Calu3 (cell line): ENCODE measurements at regions not wholly inside any gene's neighbourhood (a gene's known extent, or its start where the extent isn't known, plus 50 kb on each side); places are given as distances from the start of the nearest gene placed in this dataset.

ENCODE experiments used
- BruUV-seq: library from RNA; stranded (reverse); fragments of 400-500 nt; replicated peaks from 2 replicates; lab custom pipeline; 2021; lab: Mats Ljungman, UMichigan
- CTCF ChIA-PET: fragments of 300-600 bp; sonication (Branson Sonifier 250); formaldehyde crosslinking; loops from one replicate; lab custom pipeline; 2022; ENCODE audit warnings: antibody characterized with exemption; lab: Charles Lee
- DNase-seq: peaks from one replicate; pipeline ENCODE4 v3.0.0; 2022
- H3K27ac Mint-ChIP-seq: one replicate; pipeline ENCODE4 v1.8.0; 2022; ENCODE audit warnings: mixed read lengths; ENCODE audit not compliant: unreplicated experiment
- H3K27me3 Mint-ChIP-seq: one replicate; pipeline ENCODE4 v1.8.0; 2022; ENCODE audit warnings: mixed read lengths; ENCODE audit not compliant: unreplicated experiment
- H3K36me3 Mint-ChIP-seq: one replicate; pipeline ENCODE4 v1.8.0; 2022; ENCODE audit warnings: mild to moderate bottlenecking, moderate library complexity, mixed read lengths; ENCODE audit not compliant: insufficient read depth, unreplicated experiment
- H3K4me1 Mint-ChIP-seq: one replicate; pipeline ENCODE4 v1.8.0; 2022; ENCODE audit warnings: mild to moderate bottlenecking, low read depth, mixed read lengths; ENCODE audit not compliant: unreplicated experiment
- H3K4me3 Mint-ChIP-seq: one replicate; pipeline ENCODE4 v1.8.0; 2022; ENCODE audit warnings: mild to moderate bottlenecking, low read depth, moderate library complexity, mixed read lengths; ENCODE audit not compliant: unreplicated experiment
- H3K9me3 Mint-ChIP-seq: one replicate; pipeline ENCODE4 v1.8.0; 2022; ENCODE audit warnings: low read depth, mixed read lengths; ENCODE audit not compliant: unreplicated experiment
- intact Hi-C: fragments of 100-400 bp; cut with micrococcal nuclease; formaldehyde crosslinking; loops from one replicate; pipeline ENCODE4 v1.10.0; 2022; ENCODE audit not compliant: unreplicated experiment
- TF ChIP-seq, protein P1 (sequence below): fragments of 200-600 bp; IDR thresholded peaks from one replicate; pipeline ENCODE4 v1.8.0; 2022; ENCODE audit warnings: antibody characterized with exemption; ENCODE audit not compliant: unreplicated experiment

- intact Hi-C loops = no loop called here
- H3K36me3 Mint-ChIP-seq = no peaks in the 10 kb centered on the region
- DNase-seq = no peak
- H3K9me3 Mint-ChIP-seq = peaks cover 4% of the 10 kb centered on the region
- peaks cover 18% of the 10 kb centered on the region for H3K4me1 Mint-ChIP-seq
- no peak overlapping the region for H3K27ac Mint-ChIP-seq
- CTCF ChIA-PET = interaction anchor here (1.2 kb wide), 1 partner anchor 12 kb away, joined by 3 read pairs; no protein-coding TSS in a partner anchor
- H3K27me3 Mint-ChIP-seq = peaks cover 13% of the 10 kb centered on the region
- H3K4me3 Mint-ChIP-seq = no peak overlapping the region
- TF ChIP-seq, protein P1, sequence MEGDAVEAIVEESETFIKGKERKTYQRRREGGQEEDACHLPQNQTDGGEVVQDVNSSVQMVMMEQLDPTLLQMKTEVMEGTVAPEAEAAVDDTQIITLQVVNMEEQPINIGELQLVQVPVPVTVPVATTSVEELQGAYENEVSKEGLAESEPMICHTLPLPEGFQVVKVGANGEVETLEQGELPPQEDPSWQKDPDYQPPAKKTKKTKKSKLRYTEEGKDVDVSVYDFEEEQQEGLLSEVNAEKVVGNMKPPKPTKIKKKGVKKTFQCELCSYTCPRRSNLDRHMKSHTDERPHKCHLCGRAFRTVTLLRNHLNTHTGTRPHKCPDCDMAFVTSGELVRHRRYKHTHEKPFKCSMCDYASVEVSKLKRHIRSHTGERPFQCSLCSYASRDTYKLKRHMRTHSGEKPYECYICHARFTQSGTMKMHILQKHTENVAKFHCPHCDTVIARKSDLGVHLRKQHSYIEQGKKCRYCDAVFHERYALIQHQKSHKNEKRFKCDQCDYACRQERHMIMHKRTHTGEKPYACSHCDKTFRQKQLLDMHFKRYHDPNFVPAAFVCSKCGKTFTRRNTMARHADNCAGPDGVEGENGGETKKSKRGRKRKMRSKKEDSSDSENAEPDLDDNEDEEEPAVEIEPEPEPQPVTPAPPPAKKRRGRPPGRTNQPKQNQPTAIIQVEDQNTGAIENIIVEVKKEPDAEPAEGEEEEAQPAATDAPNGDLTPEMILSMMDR = no peak
- no TSS peak for BruUV-seq
Measured at GRCh38 chr11:116466801-116467200, 306.0 kb downstream of the BUD13 start.

DNA sequence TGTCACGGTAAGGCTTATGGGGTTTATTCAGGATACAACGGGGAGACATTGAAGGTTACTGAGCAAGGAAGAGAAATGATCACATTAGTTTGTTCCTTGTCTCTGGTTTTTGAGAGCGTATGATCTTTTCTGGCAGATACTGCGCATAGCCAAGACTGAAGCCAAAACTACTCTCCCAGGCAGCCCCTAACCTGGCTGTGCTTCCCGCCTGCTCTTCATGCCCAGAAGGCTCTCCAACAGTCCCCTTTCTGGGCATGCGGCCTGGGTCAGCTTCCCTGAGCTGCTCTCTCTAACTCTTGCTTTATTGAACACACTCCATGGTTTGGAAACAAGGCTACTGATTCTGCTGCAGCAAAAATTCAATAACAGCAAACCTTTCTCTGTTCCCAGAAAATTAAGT lies 306.6 kb downstream of the BUD13 start:
- BruUV-seq = no TSS peak
- H3K27ac Mint-ChIP-seq = no peak overlapping the region
- H3K36me3 Mint-ChIP-seq = no peaks in the 10 kb centered on the region
- peaks cover 4% of the 10 kb centered on the region for H3K9me3 Mint-ChIP-seq
- CTCF ChIA-PET = no interaction called here
- TF ChIP-seq, protein P1 = no peak
- intact Hi-C loops = no loop called here
- no peak overlapping the region for H3K4me3 Mint-ChIP-seq
- H3K27me3 Mint-ChIP-seq = peaks cover 13% of the 10 kb centered on the region
- H3K4me1 Mint-ChIP-seq = peaks cover 18% of the 10 kb centered on the region
- no peak for DNase-seq

DNA sequence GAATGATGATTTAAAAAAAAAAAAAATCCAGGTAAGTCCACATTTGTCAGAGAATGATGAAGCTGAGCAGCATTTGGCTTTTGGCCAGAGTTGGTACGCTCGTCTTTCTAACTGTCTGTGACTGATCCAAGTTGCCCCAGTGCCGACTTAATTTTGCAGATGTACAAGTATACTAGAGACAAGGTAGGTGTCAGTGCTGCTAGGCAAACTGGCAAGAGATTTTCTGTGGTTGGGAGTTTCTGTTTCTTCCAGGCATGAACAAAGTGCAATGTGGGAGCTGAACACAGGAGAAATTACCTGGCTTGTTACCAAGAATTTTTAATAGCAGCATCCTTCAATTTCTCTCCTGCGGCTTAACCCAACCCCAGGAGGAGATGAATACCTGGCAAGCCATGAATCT lies 307.7 kb downstream of the BUD13 start:
- CTCF ChIA-PET = no interaction called here
- TF ChIP-seq, protein P1 = no peak
- intact Hi-C loops = no loop called here
- peaks cover 13% of the 10 kb centered on the region for H3K27me3 Mint-ChIP-seq
- H3K9me3 Mint-ChIP-seq = peaks cover under 1% of the 10 kb centered on the region
- no peak overlapping the region for H3K4me3 Mint-ChIP-seq
- DNase-seq = no peak
- BruUV-seq = no TSS peak
- H3K27ac Mint-ChIP-seq = no peak overlapping the region
- peaks cover 11% of the 10 kb centered on the region for H3K4me1 Mint-ChIP-seq
- H3K36me3 Mint-ChIP-seq = no peaks in the 10 kb centered on the region

DNA sequence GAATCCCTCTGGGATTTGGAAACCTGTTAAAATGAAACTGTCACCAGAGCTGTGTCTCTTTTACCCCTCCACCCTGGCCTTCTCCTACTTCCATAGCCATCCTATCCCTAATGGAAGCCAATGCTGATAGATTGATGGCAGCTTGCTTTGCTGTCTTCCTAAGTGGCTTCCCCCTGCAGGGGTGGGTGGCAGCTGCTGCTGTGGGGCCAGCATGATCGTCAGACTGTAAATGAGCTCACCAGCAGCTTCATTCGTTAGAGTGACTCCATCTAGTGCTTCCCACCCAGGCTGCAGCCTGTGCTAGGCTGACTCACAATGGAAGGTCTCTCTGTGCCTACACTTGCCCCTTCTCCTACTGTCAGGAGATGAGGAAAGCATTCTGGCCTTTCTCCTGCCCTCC lies 311.0 kb downstream of the BUD13 start:
- H3K4me1 Mint-ChIP-seq = peaks cover 9% of the 10 kb centered on the region
- no peak overlapping the region for H3K4me3 Mint-ChIP-seq
- BruUV-seq = no TSS peak
- TF ChIP-seq, protein P1 = no peak
- intact Hi-C loops = no loop called here
- no peak overlapping the region for H3K27ac Mint-ChIP-seq
- H3K9me3 Mint-ChIP-seq = no peaks in the 10 kb centered on the region
- CTCF ChIA-PET = no interaction called here
- peaks cover 13% of the 10 kb centered on the region for H3K27me3 Mint-ChIP-seq
- no peak for DNase-seq
- no peaks in the 10 kb centered on the region for H3K36me3 Mint-ChIP-seq
